Panc1 (cell line): ENCODE measurements at regions not wholly inside any gene's neighbourhood (a gene's known extent, or its start where the extent isn't known, plus 50 kb on each side); places are given as distances from the start of the nearest gene placed in this dataset.

Source experiments
- ATAC-seq: fragments of 200-7000 bp; cut with Tn5 transposase; 2 replicates; pipeline ENCODE4 v1.9.1; 2020; ENCODE audit warnings: mild to moderate bottlenecking, moderate library complexity
- BruUV-seq: library from RNA; stranded (reverse); fragments of 400-500 nt; replicated peaks from 2 replicates; lab custom pipeline; 2021; lab: Mats Ljungman, UMichigan
- CTCF ChIA-PET: fragments of 300-600 bp; sonication (Branson Sonifier 250); formaldehyde crosslinking; loops from one replicate; lab custom pipeline; 2022; ENCODE audit warnings: antibody characterized with exemption; lab: Charles Lee
- POLR2A ChIA-PET: fragments of 300-600 bp; sonication (Branson Sonifier 250); formaldehyde crosslinking; loops from one replicate; lab custom pipeline; 2022; ENCODE audit warnings: antibody characterized with exemption; lab: Charles Lee
- DNase-seq: peaks from one replicate; pipeline ENCODE4 v3.0.0-alpha.2; 2010; ENCODE audit warnings: low read depth, low spot score
- H3K27ac ChIP-seq: 2 replicates; pipeline ENCODE4 v1.5.1; 2011; ENCODE audit warnings: mild to moderate bottlenecking, low read length, inconsistent platforms
- H3K27me3 ChIP-seq: fragments of 200-500 bp; sonication (Bioruptor generic); 2 replicates; pipeline ENCODE4 v1.6.0; 2014; ENCODE audit warnings: low read length, inconsistent platforms; ENCODE audit not compliant: control insufficient read depth, insufficient read depth
- H3K36me3 ChIP-seq: fragments of 200-500 bp; sonication (Bioruptor generic); 2 replicates; pipeline ENCODE4 v1.5.1; 2014; ENCODE audit warnings: inconsistent platforms, mild to moderate bottlenecking, low read length, moderate library complexity; ENCODE audit not compliant: control insufficient read depth, insufficient read depth
- H3K4me1 ChIP-seq: 2 replicates; pipeline ENCODE4 v1.5.1; 2011; ENCODE audit warnings: inconsistent platforms, mild to moderate bottlenecking, low read length, moderate library complexity; ENCODE audit not compliant: control insufficient read depth, insufficient read depth
- H3K4me3 ChIP-seq, 2 experiments: 2 replicates each; pipeline ENCODE4 v1.5.1; 2011 to 2012; ENCODE audit warnings: low read depth in 2 of 2, low read length in 2 of 2, mild to moderate bottlenecking in 2 of 2, inconsistent platforms in 1 of 2, moderate library complexity in 1 of 2
- H3K9me3 ChIP-seq: fragments of 200-500 bp; sonication (Bioruptor generic); 2 replicates; pipeline ENCODE4 v1.5.1; 2014; ENCODE audit warnings: low read depth, mild to moderate bottlenecking, inconsistent platforms, low read length, moderate library complexity; ENCODE audit not compliant: control insufficient read depth, insufficient read depth
- POLR2AphosphoS5 ChIP-seq: IDR thresholded peaks from 2 replicates; pipeline ENCODE4 v1.6.1; 2012; ENCODE audit warnings: mild to moderate bottlenecking, low read depth, low read length, moderate library complexity
- REST ChIP-seq, 2 experiments: IDR thresholded peaks; 2 replicates each; pipeline ENCODE4 v1.6.1; 2011 to 2012; ENCODE audit warnings: low read depth in 2 of 2, control low read depth in 1 of 2, low read length in 1 of 2, mild to moderate bottlenecking in 1 of 2, moderate library complexity in 1 of 2; ENCODE audit not compliant: insufficient read depth in 1 of 2
- SIN3A ChIP-seq: IDR thresholded peaks from 2 replicates; pipeline ENCODE4 v1.6.1; 2012; ENCODE audit warnings: low read depth, mild to moderate bottlenecking, low read length, moderate library complexity, borderline replicate concordance; ENCODE audit not compliant: insufficient read depth
- TCF7L2 ChIP-seq: IDR thresholded peaks from 2 replicates; pipeline ENCODE4 v1.6.1; 2011; ENCODE audit warnings: mild to moderate bottlenecking, low read depth, low read length, inconsistent platforms
- in situ Hi-C: cut with HindIII; loops from 2 replicates; pipeline ENCODE4 v1.10.0; 2016; ENCODE audit warnings: low sequenced_read_pairs, low pct_unique_long_range_greater_than_20kb
- intact Hi-C: fragments of 100-400 bp; cut with micrococcal nuclease; formaldehyde crosslinking; loops from one replicate; pipeline ENCODE4 v1.10.0; 2022; ENCODE audit not compliant: unreplicated experiment
- TF ChIP-seq, protein P1 (sequence below): fragments of 450-650 bp; IDR thresholded peaks from 2 replicates; pipeline ENCODE4 v1.5.1; 2017; ENCODE audit warnings: mild to moderate bottlenecking

DNA sequence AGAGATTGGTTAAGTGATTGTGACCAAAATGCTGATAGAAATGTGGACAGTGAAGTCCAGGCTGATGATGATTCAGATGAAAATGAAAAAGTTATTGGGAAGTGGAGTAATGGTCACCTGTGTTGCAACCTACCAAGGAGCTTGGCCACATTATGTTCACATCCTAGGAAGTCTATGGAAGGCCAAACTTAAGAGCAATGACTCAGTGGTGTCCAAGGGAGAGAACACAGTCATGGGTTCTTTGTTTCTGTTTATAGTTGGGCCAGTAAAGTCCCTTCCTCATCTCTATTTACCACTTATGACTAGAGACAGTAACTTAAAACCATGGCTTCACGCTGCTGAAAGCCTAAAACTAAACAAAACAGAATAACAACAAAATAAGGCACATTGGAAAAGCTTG, 555.3 kb upstream of the DAB2 start:
- TF ChIP-seq REST (IDR thresholded peaks at IDR 0.05; ENCODE audit: insufficient read depth in 1 of 2, low read depth in 2 of 2, low read length in 1 of 2) (no peak), POLR2AphosphoS5 (no peak), SIN3A (no peak), TCF7L2 (no peak)
- TF ChIP-seq, protein P1, sequence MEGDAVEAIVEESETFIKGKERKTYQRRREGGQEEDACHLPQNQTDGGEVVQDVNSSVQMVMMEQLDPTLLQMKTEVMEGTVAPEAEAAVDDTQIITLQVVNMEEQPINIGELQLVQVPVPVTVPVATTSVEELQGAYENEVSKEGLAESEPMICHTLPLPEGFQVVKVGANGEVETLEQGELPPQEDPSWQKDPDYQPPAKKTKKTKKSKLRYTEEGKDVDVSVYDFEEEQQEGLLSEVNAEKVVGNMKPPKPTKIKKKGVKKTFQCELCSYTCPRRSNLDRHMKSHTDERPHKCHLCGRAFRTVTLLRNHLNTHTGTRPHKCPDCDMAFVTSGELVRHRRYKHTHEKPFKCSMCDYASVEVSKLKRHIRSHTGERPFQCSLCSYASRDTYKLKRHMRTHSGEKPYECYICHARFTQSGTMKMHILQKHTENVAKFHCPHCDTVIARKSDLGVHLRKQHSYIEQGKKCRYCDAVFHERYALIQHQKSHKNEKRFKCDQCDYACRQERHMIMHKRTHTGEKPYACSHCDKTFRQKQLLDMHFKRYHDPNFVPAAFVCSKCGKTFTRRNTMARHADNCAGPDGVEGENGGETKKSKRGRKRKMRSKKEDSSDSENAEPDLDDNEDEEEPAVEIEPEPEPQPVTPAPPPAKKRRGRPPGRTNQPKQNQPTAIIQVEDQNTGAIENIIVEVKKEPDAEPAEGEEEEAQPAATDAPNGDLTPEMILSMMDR, result no peak

GRCh38 chr5:39977066-39977655, 552.4 kb upstream of the DAB2 start:
- BruUV-seq, result no TSS peak
- ATAC-seq (no peak), DNase-seq (no peak)
- H3K4me1 ChIP-seq, result no peaks in the 10 kb centered on the region
- in situ Hi-C loops, result no loop called here
- H3K27me3 ChIP-seq, result no peaks in the 10 kb centered on the region
- H3K36me3 ChIP-seq, result no peaks in the 10 kb centered on the region
- intact Hi-C loops, result no loop called here
- H3K27ac ChIP-seq, result no peak overlapping the region
- ChIA-PET POLR2A (no interaction called here), CTCF (no interaction called here)
- no peaks in the 10 kb centered on the region for H3K9me3 ChIP-seq
- no peak overlapping the region for H3K4me3 ChIP-seq
- TF ChIP-seq REST (IDR thresholded peaks at IDR 0.05; ENCODE audit: insufficient read depth in 1 of 2, low read depth in 2 of 2, low read length in 1 of 2), result no peak
- no peak for TF ChIP-seq TCF7L2
- TF ChIP-seq SIN3A, result no peak
- TF ChIP-seq POLR2AphosphoS5, result no peak
- TF ChIP-seq, protein P1, result no peak

More for the DNA sequence above, 555.3 kb upstream of the DAB2 start:
- DNase-seq (no peak), ATAC-seq (no peak)
- Histone ChIP-seq H3K36me3 (no peaks in the 10 kb centered on the region), H3K27ac (no peak overlapping the region), H3K4me3 (no peak overlapping the region), H3K9me3 (no peaks in the 10 kb centered on the region), H3K27me3 (no peaks in the 10 kb centered on the region), H3K4me1 (no peaks in the 10 kb centered on the region)
- in situ Hi-C loops, result no loop called here
- intact Hi-C loops, result no loop called here
- POLR2A ChIA-PET, result no interaction called here
- CTCF ChIA-PET, result no interaction called here
- no TSS peak for BruUV-seq
